K562 (cell line): ENCODE measurements at regions not wholly inside any gene's neighbourhood (a gene's known extent, or its start where the extent isn't known, plus 50 kb on each side); places are given as distances from the start of the nearest gene placed in this dataset.

Experiments used
- ATAC-seq: fragments of 200-7000 bp; cut with Tn5 transposase; 3 replicates; pipeline ENCODE4 v1.9.1; 2020; ENCODE audit warnings: moderate library complexity
- BruUV-seq: library from RNA; stranded (reverse); fragments of 400-500 nt; replicated peaks from 2 replicates; lab custom pipeline; 2021; lab: Mats Ljungman, UMichigan
- CTCF ChIA-PET: fragments of 300-600 bp; formaldehyde crosslinking; extraction: SDS; loops from one replicate; lab custom pipeline; 2021; ENCODE audit warnings: low intra/inter-chr PET ratio; lab: Yijun Ruan, JAX
- POLR2A ChIA-PET: fragments of 300-600, 350-650 bp; sonication (Branson Sonifier 250); formaldehyde crosslinking; extraction: SDS; loops from one replicate; lab custom pipeline; 2021; ENCODE audit warnings: antibody characterized with exemption, inconsistent platforms; lab: Yijun Ruan, JAX
- DNase-seq, 4 experiments: peaks; one replicate each; pipeline versions ENCODE4 v3.0.0 to v3.0.0-alpha.2; 2011 to 2018; ENCODE audit warnings: low spot score in 3 of 4, mixed read lengths in 3 of 4; ENCODE audit errors: extremely low read depth in 1 of 4
- FAIRE-seq: peaks from 2 replicates; lab custom pipeline; 2011; peaks lifted over from hg19 to GRCh38; lab: Jason Lieb, UNC
- H2AFZ ChIP-seq: 2 replicates; pipeline ENCODE4 v1.6.0; 2011; ENCODE audit warnings: low read depth, low read length, control low read depth, inconsistent platforms
- H3K27ac ChIP-seq: fragments of 200-600 bp; 3 replicates; pipeline ENCODE4 v1.8.0; 2011; ENCODE audit warnings: low read depth, mild to moderate bottlenecking, control low read depth, inconsistent platforms, low read length, moderate library complexity, mixed read lengths; ENCODE audit errors: extremely low read depth
- H3K27me3 ChIP-seq, 2 experiments: fragments of 300-600 bp in 1 of 2; 2 replicates in 1 of 2; 3 replicates in 1 of 2; pipeline versions ENCODE4 v1.6.0 to v1.8.0; 2011; ENCODE audit warnings: inconsistent platforms in 2 of 2, low read length in 2 of 2, mild to moderate bottlenecking in 1 of 2, mixed read lengths in 1 of 2, moderate library complexity in 1 of 2; ENCODE audit not compliant: control insufficient read depth in 2 of 2, insufficient read depth in 2 of 2
- H3K36me3 ChIP-seq: fragments of 300-600 bp; 3 replicates; pipeline ENCODE4 v1.8.0; 2011; ENCODE audit warnings: mild to moderate bottlenecking, low read length, inconsistent platforms; ENCODE audit not compliant: control insufficient read depth, insufficient read depth
- H3K4me1 ChIP-seq, 2 experiments: fragments of 200-600 bp in 1 of 2; replicated peaks in 1 of 2; 2 replicates in 1 of 2; 3 replicates in 1 of 2; pipeline versions ENCODE4 v1.5.1 to v1.8.0; 2011; ENCODE audit warnings: inconsistent platforms in 2 of 2, low read length in 2 of 2, mild to moderate bottlenecking in 1 of 2, mixed read lengths in 1 of 2, moderate library complexity in 1 of 2; ENCODE audit not compliant: control insufficient read depth in 2 of 2, insufficient read depth in 2 of 2
- H3K4me2 ChIP-seq: 2 replicates; pipeline ENCODE4 v1.6.1; 2011; ENCODE audit warnings: low read length, control low read depth, inconsistent platforms, mixed read lengths; ENCODE audit not compliant: insufficient read depth
- H3K4me3 ChIP-seq: fragments of 200-600 bp; sonication (generic), shearing (Covaris generic); 2 replicates; pipeline ENCODE4 v1.5.1; 2016; ENCODE audit warnings: control low read depth, inconsistent platforms
- H3K79me2 ChIP-seq: fragments of 200-600 bp; 3 replicates; pipeline ENCODE4 v1.8.0; 2011; ENCODE audit warnings: low read length, inconsistent platforms; ENCODE audit not compliant: control insufficient read depth, insufficient read depth
- H3K9ac ChIP-seq, 2 experiments: 2 replicates each; pipeline versions ENCODE4 v1.6.0 to v1.6.1; 2011; ENCODE audit warnings: low read depth in 2 of 2, low read length in 2 of 2, control low read depth in 1 of 2, inconsistent platforms in 1 of 2, mild to moderate bottlenecking in 1 of 2, mixed read lengths in 1 of 2; ENCODE audit not compliant: insufficient read depth in 1 of 2
- H3K9me1 ChIP-seq: one replicate; pipeline ENCODE4 v1.6.0; 2011; ENCODE audit warnings: inconsistent platforms, mild to moderate bottlenecking, low read length, moderate library complexity; ENCODE audit not compliant: control insufficient read depth, insufficient read depth
- H3K9me3 ChIP-seq: replicated peaks from 2 replicates; pipeline ENCODE4 v1.5.1; 2011; ENCODE audit warnings: low read depth, low read length, inconsistent platforms; ENCODE audit not compliant: control insufficient read depth, insufficient read depth
- H4K20me1 ChIP-seq: replicated peaks from 2 replicates; pipeline ENCODE4 v1.6.1; 2011; ENCODE audit warnings: low read length, inconsistent platforms, mixed read lengths; ENCODE audit not compliant: control insufficient read depth, insufficient read depth
- ATF4 ChIP-seq: fragments of 450-650 bp; formaldehyde crosslinking; IDR thresholded peaks from 2 replicates; pipeline ENCODE4 v1.4.0; 2022; ENCODE audit warnings: mild to moderate bottlenecking, moderate library complexity
- CHCHD3 ChIP-seq: fragments of 250-450 bp; sonication (Bioruptor Pico); IDR thresholded peaks from 2 replicates; pipeline ENCODE4 v2.1.2; 2022; ENCODE audit warnings: mild to moderate bottlenecking
- ELK1 ChIP-seq: sonication (generic); formaldehyde crosslinking; IDR thresholded peaks from 2 replicates; pipeline ENCODE4 v1.8.1; 2022; ENCODE audit warnings: missing genetic modification reagents
- EWSR1 ChIP-seq: fragments of 450-650 bp; IDR thresholded peaks from 2 replicates; pipeline ENCODE4 v1.6.1; 2018; ENCODE audit warnings: borderline replicate concordance, mild to moderate bottlenecking, low read depth, moderate library complexity; ENCODE audit not compliant: partially characterized antibody
- FOS ChIP-seq: IDR thresholded peaks from 3 replicates; pipeline ENCODE4 v1.6.1; 2011; ENCODE audit not compliant: insufficient read length; ENCODE audit errors: extremely low read depth
- FOXJ3 ChIP-seq: sonication (generic); formaldehyde crosslinking; IDR thresholded peaks from 2 replicates; pipeline ENCODE4 v1.4.0; 2020; ENCODE audit warnings: mild to moderate bottlenecking, missing genetic modification reagents
- FOXM1 ChIP-seq, 2 experiments: fragments of 450-650 bp in 1 of 2; sonication (generic) in 1 of 2; formaldehyde crosslinking in 1 of 2; IDR thresholded peaks; 2 replicates each; pipeline versions ENCODE4 v1.6.1 to v1.9.0; 2017 to 2022; ENCODE audit warnings: low read depth in 2 of 2, mild to moderate bottlenecking in 2 of 2, missing genetic modification reagents in 1 of 2, moderate library complexity in 1 of 2
- KLF6 ChIP-seq: fragments of 250-450 bp; sonication (Bioruptor Pico); IDR thresholded peaks from 2 replicates; pipeline ENCODE4 v1.4.0; 2020; ENCODE audit warnings: mild to moderate bottlenecking, moderate library complexity, borderline replicate concordance
- MCM2 ChIP-seq: fragments of 450-650 bp; IDR thresholded peaks from 2 replicates; pipeline ENCODE4 v1.6.1; 2017; ENCODE audit warnings: low read depth, mild to moderate bottlenecking
- NFIX ChIP-seq: fragments of 250-450 bp; sonication (Bioruptor Pico); IDR thresholded peaks from 2 replicates; pipeline ENCODE4 v1.4.0; 2020; ENCODE audit warnings: low read depth, mild to moderate bottlenecking, moderate library complexity
- PHF20 ChIP-seq: fragments of 450-650 bp; IDR thresholded peaks from 2 replicates; pipeline ENCODE4 v1.6.1; 2018; ENCODE audit not compliant: partially characterized antibody
- PKNOX1 ChIP-seq: fragments of 450-650 bp; IDR thresholded peaks from 2 replicates; pipeline ENCODE4 v1.6.1; 2016
- POLR2B ChIP-seq: fragments of 450-650 bp; IDR thresholded peaks from 2 replicates; pipeline ENCODE4 v1.6.1; 2018; ENCODE audit warnings: low read depth; ENCODE audit not compliant: partially characterized antibody
- POLR2G ChIP-seq: fragments of 200-400 bp; formaldehyde crosslinking; IDR thresholded peaks from 2 replicates; pipeline ENCODE4 v1.6.1; 2017; ENCODE audit warnings: low read depth, mild to moderate bottlenecking, antibody characterized with exemption, low read length, moderate library complexity
- RBFOX2 ChIP-seq: fragments of 200-400 bp; formaldehyde crosslinking; IDR thresholded peaks from 2 replicates; pipeline ENCODE4 v1.6.1; 2017; ENCODE audit warnings: low read depth, mild to moderate bottlenecking, low read length, moderate library complexity
- SNRNP70 ChIP-seq: fragments of 200-400 bp; formaldehyde crosslinking; optimal IDR thresholded peaks from 2 replicates; pipeline ENCODE3; 2017; ENCODE audit warnings: low read depth, low read length
- ZFP36 ChIP-seq: fragments of 150-350 bp; IDR thresholded peaks from 2 replicates; pipeline ENCODE4 v1.6.1; 2018; ENCODE audit warnings: low read length, low read depth; ENCODE audit not compliant: partially characterized antibody
- WGBS: fragments of 100-300 bp; shearing (Covaris generic); methylation state at CpG from one replicate; pipeline ENCODE4 v1.1.6; 2016; ENCODE audit warnings: low coverage, mixed read lengths; ENCODE audit not compliant: insufficient coverage; ENCODE audit errors: missing lambda C conversion rate; 5-methylcytosine and 5-hydroxymethylcytosine counted together
- in situ Hi-C: fragments of 300-500 bp; cut with MboI; formaldehyde crosslinking; loops from 4 replicates; pipeline ENCODE4 v1.15.0; 2018; ENCODE audit warnings: inconsistent platforms, mixed read lengths
- intact Hi-C: fragments of 100-400 bp; cut with micrococcal nuclease; formaldehyde crosslinking; loops from 2 replicates; pipeline ENCODE4 v1.14.2; 2022

GRCh38 chr9:79023134-79023580, 548.6 kb upstream of the TLE4 start:
- no peaks in the 10 kb centered on the region for H3K27me3 ChIP-seq
- H3K27ac ChIP-seq: no peak overlapping the region
- no peaks in the 10 kb centered on the region for H3K36me3 ChIP-seq
- FAIRE-seq (no peak), ATAC-seq (no peak), DNase-seq (no peak)
- CTCF ChIA-PET: no interaction called here
- no TSS peak for BruUV-seq
- H4K20me1 ChIP-seq: no peaks in the 10 kb centered on the region
- H3K9ac ChIP-seq: no peak overlapping the region
- H3K4me3 ChIP-seq: no peak overlapping the region
- H3K4me1 ChIP-seq: no peaks in the 10 kb centered on the region
- H3K9me1 ChIP-seq: no peaks in the 10 kb centered on the region
- WGBS: 2% methylated on average over 3 of the region's 3 CpGs
- POLR2A ChIA-PET: no interaction called here
- TF ChIP-seq CHCHD3 (CRISPR knock-in tag) (no peak), EWSR1 (no peak), SNRNP70 (no peak), ZFP36 (no peak), ATF4 (CRISPR knock-in tag) (no peak), FOXJ3 (CRISPR knock-in tag) (no peak), NFIX (CRISPR knock-in tag) (no peak), RBFOX2 (no peak), ELK1 (CRISPR knock-in tag) (no peak), PHF20 (no peak), FOXM1 (IDR thresholded peaks at IDR 0.05; ENCODE audit: low read depth) (no peak), FOXM1 (CRISPR knock-in tag; IDR thresholded peaks at IDR 0.05; ENCODE audit: low read depth) (no peak), PKNOX1 (no peak), FOS (no peak), POLR2G (no peak), POLR2B (no peak), MCM2 (no peak), KLF6 (CRISPR knock-in tag) (no peak)
- in situ Hi-C loops: no loop called here
- H3K79me2 ChIP-seq: no peaks in the 10 kb centered on the region
- no peak overlapping the region for H2AFZ ChIP-seq
- H3K4me2 ChIP-seq: no peak overlapping the region
- intact Hi-C loops: no loop called here
- no peaks in the 10 kb centered on the region for H3K9me3 ChIP-seq
